ENCODE measurements at regions not wholly inside any gene's neighbourhood (a gene's known extent, or its start where the extent isn't known, plus 50 kb on each side); places are given as distances from the start of the nearest gene placed in this dataset.
A peak's percentile ranks its signal among the peaks of the same experiment; 100 is the strongest.

DNA sequence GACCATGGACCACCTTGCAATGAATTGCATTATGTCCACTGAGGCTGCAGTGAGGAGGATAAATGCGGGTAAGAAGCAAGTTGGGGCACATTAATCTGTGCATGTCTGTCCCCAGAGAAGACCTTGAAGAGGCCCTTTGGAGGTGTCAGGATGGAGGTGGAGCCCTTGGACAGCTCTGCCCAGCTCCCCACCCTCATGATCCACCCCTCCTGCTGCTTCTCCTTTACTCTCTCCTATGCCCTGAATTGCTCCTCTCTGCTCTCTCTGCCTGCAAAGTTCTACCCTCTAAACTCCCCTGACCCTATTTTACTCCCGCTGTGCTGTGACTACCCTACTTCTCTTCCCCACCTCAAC lies 292.4 kb upstream of the USP24 start:
- DNase-seq: no peak

DNA sequence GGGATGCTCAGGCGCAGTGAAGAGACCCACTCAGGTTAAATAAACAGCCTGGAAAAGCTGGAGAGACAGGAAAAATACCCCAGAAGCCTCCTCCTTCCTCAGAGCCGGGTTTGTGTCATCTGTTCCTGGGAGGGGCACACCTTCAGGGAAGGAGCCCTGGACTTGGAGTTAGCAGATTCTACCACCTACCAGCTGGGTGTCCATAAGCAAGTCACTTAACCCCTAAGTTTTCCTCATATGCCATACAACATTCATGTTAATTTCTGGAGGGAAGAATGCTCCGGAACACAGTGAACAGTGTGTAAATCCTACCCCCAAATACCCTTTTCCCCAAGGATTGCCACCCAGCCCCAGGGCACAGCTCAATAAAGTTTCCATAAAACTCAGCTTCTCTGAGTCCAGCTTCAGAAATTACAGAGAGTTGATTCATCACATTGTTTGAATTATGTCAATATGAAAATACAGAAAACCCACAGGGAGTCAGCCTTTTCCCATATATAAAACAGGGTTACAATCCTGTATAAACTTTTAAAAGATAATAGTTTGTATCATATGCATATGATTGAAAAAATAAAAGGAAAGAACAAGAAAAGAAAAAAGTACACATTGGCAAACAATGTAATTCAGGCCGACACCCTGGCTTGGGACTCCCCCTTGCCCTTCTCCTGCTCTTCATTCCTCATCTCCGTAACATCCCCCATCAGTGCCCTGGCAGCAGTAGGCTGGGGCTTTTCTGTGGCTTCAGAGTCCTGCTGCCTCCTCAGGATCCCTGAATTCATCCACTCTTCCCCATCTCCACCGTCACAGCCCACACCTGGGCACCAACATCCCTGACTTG lies 291.8 kb upstream of the USP24 start:
- no peak for DNase-seq

DNA sequence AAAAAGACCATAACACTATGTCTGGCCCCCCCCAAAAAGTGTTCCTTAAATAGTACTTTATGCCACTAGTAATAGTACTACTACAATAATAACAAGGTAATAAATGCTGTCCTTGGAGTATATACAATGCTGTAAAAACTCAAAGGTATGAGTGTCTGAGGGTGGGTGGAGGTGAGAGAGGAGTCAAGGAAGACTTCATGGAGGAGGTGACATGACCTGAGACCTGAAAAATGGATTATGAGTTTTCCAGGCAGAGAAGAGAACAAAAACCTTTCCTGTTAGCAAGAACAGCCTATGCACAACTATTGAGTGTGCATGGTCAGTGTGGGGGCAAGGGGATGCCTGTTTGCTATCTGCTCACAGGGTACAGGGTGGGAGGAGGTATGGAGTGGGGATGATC lies 290.2 kb upstream of the USP24 start:
- DNase-seq: no peak

DNA sequence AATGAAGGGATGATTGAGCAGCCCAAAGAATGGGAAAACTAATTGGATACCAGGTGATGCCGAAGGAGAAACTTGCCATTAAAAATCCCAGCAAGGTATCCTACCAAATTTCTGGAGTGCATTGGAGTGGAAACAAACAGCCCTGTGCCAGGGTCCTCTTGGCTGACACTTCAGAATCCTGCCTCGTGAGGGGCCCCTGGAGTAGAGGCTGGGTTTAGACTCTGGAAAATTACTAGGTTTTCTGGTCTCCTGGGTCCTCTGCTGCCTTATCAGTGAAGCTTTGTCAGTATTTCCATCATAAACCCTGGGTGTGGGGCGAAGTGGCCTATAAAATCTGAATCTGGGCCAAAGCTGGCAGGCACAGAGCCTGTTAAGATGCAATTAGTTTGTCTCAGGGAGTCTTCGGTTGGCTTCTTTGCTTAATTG lies 289.2 kb upstream of the USP24 start:
- no peak for DNase-seq

DNA sequence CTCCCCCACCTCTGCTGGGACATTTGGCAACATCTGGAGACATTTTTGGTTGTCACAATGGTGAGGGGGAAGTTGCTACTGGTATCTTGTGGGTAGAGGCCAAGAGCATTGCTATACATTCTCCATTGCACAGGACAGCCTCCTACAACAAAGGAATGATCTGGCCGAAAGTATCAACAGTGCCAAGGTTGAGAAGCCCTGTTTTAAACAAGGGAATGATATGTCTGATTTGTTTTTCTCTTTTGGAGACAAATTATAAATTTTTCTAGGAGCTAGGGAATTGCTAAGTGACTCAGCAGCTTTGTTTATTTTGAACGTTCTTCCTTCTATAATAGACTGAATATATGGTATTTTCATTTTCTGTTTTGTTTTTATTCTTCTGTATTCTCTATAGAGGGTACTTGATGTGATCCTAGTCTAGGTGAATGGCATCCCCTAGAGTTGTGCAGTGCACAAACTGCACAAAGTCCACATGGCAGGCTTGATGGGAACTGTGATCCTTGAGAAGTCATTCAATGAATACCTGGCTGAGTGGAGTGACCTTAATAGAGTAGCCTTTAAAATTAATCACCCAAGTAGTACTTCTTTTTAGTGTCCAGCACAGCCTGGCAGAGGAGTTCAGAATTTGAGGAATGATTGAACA lies 288.6 kb upstream of the USP24 start:
- DNase-seq: no peak

DNA sequence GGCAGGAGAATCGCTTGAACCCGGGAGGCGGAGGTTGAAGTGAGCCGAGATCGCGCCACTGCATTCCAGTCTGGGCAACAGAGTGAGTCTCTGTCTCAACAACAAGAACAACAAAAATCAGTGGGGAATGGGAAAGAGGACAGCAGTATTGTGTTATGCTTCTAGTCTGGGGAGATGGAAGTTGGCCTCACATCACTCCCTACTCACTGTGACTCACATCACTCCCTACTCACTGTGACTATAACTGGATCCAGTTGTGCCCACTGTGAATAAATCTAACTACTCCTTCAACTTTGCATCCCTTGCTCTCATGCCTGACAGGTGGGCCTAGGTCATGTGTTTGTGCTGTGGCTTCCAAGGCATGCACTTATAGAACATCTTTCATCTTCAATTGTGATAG lies 285.4 kb upstream of the USP24 start:
- DNase-seq: no peak

DNA sequence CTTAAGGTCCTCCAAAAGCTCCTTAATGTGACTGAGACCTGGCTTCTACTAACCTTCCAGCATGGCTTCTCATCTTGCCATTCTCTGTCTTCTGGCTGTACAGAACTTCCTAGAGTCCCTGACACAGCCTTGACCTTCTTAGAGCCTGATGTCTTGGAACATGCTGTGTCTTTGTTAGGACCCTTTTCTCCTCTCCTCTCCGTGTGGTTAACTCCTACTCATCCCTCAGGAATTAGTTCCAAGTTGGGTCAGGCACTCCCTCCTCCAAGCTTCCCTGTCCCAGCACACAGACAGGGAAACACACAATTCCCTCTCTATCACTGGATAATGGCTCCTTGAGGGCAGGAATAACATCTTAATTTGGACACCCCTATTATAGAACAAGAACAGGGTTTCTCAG lies 275.4 kb upstream of the USP24 start:
- no peak for DNase-seq

DNA sequence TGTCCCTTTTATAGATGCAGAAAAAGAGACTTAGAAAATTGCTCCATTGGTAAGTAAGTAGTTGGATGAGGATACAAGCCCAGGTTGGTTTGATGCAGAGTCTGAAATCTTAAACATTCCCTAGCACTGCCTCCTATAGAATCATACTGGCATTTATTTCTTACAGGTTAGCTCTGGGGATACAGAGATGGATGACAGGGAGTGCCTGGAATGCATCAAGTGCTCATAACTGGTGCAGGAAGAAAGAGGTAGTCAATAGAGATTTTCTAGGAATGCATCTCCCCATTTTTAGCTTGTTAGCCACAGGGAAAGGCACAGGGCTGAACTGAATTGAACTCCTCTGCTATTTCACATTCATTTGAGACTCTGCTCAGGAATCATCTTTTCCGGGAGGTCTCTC lies 269.0 kb upstream of the USP24 start:
- DNase-seq: no peak

DNA sequence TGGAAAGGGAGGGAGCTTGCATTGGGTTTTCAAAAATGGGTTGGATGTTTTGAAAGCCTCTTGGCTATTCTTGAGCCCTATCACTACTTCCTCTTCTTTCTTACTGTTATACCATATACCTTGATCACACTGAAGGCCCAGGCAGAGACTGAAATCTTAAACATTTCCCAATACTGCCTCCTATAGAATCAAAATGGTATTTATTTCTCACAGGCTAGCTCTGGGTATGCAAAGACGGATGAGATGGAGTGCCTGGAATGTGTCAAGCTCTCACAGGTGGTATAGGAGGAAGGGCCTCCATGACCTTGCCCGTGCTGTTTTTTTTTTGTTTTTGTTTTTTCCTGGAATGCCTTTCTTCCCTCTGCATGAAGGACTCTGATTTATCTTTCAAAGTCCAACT lies 268.4 kb upstream of the USP24 start:
- no peak for DNase-seq

DNA sequence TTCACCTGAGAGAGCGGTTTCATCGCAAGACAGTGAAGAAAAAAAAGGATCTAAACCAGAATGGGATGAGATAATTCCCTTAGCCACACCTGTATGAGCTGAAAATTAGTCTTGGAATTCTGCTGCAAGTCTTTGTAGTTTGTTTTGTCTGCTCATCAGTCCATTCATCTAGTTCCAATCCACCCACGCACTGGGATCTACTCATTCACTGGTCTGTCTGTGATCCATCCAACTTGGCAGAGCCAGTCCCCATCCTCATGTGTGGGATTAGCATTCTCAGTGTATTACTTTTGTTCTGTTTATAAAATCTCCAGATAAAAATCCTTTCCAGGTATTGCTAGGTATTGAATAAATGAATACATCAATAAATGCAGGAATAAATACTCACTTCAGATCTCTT lies 266.5 kb upstream of the USP24 start:
- DNase-seq: no peak

DNA sequence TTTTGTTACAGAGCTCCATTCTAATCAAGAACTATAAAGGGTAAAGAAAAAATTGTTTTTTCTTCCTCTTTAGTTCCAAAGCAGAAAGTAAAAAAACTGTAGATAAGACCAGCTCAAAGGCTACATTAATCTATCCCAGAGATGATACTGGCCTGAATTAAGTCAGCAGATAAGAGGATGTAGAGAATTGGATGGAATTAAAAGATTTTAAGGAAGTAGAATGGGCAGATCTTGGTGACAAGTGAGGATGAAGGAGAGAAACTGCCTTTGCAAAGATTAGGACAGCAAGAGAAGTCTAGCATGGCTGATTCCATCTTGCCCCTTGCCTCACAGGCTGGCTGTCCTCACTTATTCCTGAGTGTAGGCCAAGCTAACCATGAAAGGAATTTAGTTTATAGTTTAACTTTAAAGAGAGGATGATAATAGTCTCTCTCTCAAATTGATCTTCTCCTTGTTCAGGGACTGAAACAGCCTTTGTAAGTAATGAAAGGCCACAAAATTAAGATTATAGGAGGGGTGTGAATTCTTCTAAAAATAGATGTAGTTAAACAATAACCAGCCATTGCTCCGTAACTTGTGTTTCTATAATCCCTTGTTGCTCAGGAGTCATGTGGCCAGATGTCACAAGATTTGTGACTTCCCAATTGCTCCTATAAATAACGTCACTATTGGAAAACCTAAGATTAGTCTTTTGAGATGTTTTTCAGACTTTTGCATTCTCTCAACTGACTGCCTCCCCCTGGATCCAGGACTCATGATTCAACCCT lies 265.0 kb upstream of the USP24 start:
- no peak for DNase-seq

DNA sequence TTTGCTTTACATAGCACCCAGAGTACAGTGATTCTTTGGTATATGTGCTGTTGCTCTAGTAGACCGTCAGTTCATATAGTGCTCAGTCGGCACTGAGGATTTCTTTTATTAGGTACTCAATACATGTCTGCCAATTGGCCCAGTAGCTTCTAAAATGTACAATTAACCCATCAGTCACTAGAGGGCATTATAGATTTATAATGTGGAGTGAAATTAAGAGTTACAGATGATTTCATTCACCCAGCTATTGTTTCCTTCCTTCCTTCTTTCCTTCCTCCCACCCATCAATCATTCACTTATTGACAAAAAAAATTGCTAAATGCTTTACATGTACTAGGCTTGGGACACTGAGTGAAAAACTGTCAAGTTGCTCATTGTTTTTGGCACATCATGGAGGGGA lies 263.6 kb upstream of the USP24 start:
- DNase-seq: peak in 1 of 2 experiments; percentile 28

DNA sequence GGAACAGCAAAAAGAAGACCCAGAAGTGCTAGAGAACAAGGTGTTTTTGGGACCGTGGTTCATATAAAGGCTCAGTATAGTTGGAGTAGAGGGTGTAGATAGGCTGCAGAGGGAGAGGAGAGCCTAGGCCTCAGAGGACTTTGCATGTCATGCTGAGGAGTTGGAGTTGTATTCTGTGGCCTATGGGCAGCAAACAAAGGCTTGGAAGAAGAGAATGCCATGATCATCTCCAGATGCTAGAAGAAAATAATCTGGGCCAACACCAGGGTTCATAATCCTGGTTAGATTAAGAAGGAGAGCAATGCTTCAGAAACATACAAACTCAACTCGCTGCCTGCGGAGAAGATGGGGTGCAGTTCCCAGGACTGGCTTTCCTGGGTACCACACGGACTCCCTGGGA lies 262.8 kb upstream of the USP24 start:
- DNase-seq: no peak

DNA sequence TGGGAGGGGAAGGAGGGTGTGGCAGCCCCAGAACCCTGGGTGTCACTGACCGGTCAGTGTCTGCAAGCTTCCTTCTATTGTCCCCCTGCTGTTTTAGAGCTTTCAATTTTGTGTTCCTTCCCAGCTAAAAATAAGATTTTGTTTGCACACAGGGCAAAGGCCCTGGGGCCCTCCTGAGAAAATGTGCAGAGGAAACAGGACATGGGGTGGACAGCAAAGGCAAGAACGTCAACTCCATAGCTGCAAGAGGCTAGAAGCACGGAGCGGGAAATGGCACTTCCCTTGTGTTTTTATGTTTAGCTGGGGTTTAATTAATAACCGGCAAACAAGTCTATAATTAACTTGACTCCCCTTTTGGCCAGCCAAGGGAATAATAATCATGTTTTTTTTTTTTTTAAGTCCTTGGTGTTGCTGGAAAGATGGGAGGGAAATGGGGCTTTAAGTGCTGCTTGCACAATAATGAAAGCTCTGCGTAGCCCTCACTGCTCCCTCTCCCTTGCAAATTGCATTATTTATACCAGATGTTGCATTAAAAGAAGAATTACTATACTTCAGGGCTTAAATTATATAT lies 261.4 kb upstream of the USP24 start:
- peak in 1 of 2 experiments; percentile 10 for DNase-seq

DNA sequence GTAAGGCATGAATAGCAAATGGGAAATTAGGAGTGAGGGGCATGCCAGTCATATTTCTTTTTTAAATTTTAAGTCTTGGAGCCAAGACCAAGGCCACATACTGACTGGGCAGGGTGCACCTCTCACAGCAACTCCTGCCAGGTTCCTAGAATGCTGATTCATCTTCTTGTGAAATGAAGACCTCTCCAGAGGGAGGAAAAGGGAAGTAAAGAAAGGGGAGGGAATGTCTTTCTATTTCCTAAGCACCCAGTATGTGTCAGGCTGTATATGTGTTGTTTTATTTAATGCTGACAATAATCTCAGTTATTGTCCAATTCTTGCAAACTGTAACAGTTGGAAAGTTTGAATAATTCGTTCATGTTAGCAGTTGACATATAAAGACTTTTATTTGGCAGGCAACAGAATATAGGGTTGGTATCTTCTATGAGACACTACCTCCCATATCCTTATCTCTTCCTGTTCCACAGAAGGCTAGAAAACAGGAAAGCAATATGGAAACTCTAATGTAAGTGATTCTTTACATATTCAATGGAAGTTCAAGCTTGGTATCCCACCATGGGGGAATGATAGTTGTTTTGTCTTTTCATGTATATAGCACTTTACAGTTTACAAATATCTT lies 259.1 kb upstream of the USP24 start:
- DNase-seq: no peak

DNA sequence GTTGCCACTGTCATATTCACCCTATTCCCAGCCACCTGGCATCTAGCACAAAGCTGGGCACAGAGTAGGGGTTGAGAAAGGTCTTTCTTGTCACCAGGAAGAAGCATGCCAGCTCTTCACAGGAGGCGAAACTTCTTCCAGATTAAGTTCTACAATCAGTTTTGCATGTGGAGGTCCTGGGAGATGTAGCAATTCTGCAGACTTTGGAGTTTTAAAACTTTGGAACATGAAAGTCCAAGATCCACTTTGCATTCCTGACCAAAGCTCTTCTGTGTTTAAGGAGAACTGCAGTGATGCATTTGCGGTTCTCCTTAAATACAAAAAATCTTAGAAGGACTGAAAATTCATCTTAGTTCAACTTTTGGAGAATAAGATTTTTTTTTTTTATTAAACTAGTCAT lies 258.5 kb upstream of the USP24 start:
- no peak for DNase-seq

DNA sequence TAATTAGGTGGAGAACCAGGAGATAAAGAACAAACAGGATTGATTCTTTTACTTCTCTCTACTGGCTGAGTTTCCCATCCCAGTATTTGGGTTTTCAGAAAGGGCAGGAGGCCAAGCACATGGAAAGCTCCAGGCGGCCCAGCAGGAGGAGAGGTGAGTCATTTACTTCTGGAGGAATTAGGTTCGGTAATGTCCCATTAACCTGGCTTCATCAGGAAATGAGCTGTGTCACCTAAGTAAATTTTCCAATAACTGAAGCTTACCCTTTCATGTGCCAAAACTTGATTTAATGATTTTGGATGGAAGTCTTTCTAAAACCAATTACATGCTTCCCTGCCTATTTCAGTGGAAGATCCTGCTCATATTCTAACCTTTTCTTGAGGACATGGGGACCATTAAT lies 257.6 kb upstream of the USP24 start:
- DNase-seq: peak in 1 of 2 experiments; percentile 13

DNA sequence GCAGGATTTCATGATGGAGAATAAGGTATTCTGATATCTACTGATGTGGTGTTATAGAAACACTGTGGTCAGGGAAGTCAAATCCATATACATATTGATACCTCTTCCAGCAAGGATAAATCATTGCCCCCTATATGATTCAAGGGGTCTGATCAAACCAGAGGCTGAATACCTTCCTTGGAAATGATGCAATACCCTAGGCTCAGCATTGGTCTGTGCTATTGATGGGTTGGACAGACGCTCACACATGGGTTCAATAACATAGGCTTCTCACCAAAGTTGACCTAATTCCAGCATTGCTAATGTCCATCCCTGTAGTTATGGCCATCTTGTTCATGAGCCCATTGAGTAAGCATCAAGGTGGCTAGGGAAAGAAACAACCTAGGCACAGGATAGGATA lies 257.0 kb upstream of the USP24 start:
- no peak for DNase-seq

DNA sequence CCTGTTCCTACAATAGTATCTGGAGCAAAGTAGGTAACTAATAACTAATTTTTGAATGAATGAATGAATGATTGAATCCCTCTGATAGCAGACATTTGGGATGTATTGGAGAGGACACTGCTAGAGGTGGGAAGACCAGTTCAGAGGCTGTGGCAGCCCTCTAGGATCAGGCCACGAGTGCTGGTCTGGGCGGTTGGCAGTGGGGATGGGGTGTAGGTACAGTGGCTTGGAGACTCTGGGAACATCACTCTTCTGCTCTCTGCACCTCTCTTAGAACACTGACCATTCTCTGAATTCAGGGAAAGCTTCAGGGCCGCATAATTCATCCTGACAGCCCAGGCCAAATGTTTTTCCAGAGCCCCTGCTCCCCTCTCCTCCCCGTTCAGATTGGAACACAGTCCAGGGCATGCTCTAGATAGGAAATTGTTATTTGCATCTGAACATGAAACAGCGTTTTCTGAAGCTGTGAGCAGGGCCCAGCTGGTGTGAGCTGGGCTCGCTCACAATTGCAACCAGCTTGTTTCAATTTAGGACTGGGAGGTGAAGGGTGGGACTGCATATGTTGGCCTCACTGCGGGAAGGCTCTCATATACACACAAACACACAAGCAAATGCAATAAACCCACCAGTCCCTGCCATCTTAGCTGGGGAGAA lies 253.1 kb upstream of the USP24 start:
- DNase-seq: no peak

DNA sequence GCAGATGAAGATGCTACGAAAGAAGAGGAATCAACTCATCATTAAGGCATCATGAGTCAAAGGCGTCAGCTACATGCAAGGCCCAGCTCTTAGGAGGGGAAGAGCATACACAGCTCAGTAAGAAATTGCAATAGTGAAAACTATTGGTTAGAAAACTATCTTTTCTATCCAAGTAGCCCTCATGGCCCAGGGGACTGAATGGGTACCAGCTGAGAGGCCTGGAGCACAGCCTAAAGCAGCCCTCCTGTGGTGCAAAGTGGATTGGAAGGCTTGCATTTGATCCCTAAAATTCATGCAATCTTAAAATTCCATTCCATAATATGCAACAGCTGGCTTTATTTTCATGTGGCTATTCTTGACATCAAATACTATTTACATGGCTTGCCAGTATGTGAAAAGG lies 251.8 kb upstream of the USP24 start:
- DNase-seq: no peak

DNA sequence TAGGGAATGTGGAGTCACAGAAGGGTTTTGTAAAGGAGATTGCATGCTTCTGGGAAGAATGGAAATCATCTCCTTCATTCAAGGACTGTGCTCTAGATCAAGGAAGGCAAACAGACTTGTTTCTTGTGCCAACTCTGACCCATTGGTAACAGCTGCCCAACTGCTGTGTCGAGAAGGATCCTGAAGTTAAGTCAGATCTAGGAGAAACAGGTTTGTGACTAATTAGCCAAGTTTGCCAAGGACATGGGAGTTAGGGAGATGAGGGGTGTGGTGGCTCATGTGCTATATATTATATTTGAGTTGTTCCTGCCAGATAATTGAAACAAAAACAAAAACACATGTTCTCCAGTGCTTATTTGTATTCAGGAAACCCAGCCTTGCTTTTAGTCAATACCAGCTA lies 251.2 kb upstream of the USP24 start:
- no peak for DNase-seq

DNA sequence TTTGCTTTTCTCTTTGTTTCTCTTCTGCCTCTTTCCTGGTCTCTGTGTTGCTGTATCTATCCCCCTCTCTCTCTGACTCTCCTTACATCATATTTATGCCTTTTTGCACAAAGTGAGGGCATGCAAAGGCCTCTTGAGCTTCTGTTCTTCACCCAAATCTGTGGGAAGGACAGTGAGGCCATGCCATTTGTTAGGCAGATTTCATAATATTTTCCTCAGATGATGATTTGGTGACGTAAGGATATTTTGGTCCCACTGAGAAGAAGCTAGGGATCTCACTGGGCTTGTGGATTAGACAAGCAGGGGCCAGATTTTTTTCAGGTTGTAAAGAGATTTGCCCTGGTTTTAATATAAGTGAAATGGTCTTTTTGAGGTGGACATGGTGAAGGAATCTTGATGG lies 249.4 kb upstream of the USP24 start:
- no peak for DNase-seq

Data from NCI-H2081 (cell line).